ENCODE measurements at regions not wholly inside any gene's neighbourhood (a gene's known extent, or its start where the extent isn't known, plus 50 kb on each side); places are given as distances from the start of the nearest gene placed in this dataset.

DNA sequence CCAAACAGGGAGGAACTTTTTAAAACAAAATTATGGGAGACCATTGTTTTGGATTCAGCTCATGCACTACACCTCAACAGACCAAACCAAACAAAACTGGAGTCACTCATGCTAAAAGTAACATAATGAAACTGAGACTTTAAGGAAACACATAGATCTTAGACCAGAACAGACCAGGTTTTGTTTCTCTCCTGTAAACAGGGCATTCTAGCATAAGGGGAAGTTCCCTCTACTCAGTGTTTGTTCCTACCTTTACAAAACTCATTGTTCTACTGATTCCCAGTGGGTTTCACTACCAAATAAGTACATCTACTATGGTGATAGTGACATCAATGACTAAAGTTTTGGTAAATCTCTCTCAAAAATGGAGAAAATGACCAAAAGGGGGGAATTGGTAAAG is 1103.6 kb upstream of the EDIL3 start:
- Histone ChIP-seq H3K4me2 (ENCODE audit: insufficient read depth, insufficient read length, low read length) (no peak overlapping the region), H3K4me1 (ENCODE audit: insufficient read depth, low read length) (no peaks in the 10 kb centered on the region), H2AK5ac (ENCODE audit: insufficient read length, low read length) (no peak overlapping the region), H2BK120ac (ENCODE audit: low read depth, low read length, poor library complexity, severe bottlenecking) (no peak overlapping the region), H3K56ac (ENCODE audit: insufficient read length, low read depth, low read length) (no peak overlapping the region), H4K20me1 (ENCODE audit: control insufficient read depth, insufficient read depth, insufficient read length) (no peaks in the 10 kb centered on the region), H3K79me1 (ENCODE audit: insufficient read depth, low read depth, low read length, poor library complexity, severe bottlenecking) (no peaks in the 10 kb centered on the region), H4K91ac (ENCODE audit: insufficient read length, low read depth, low read length) (no peak overlapping the region), H4K5ac (ENCODE audit: insufficient read length, low read depth, low read length) (no peak overlapping the region), H2AFZ (ENCODE audit: low read length) (no peak overlapping the region), H2BK20ac (ENCODE audit: low read depth, low read length, poor library complexity, severe bottlenecking) (no peak overlapping the region), H3K9ac (ENCODE audit: extremely low read depth, insufficient read length, low read length) (no peak overlapping the region), H3K14ac (ENCODE audit: insufficient read depth, low read length) (no peak overlapping the region), H3K9me3 (ENCODE audit: control insufficient read depth, low read depth, low read length) (peaks cover 7% of the 10 kb centered on the region), H3K23ac (ENCODE audit: insufficient read length, low read depth, low read length) (no peak overlapping the region), H3K79me2 (ENCODE audit: insufficient read depth, low read length) (no peaks in the 10 kb centered on the region), H2BK12ac (ENCODE audit: insufficient read length, low read depth, low read length) (no peak overlapping the region), H3K27me3 (ENCODE audit: insufficient read depth, low read length) (no peaks in the 10 kb centered on the region), H3K23me2 (ENCODE audit: insufficient read length, low read depth, low read length, poor library complexity, severe bottlenecking) (no peaks in the 10 kb centered on the region), H4K8ac (replicated peaks; ENCODE audit: insufficient read length, low read depth, low read length) (no peak overlapping the region), H2BK5ac (ENCODE audit: insufficient read length, low read length) (no peak overlapping the region), H3K27ac (ENCODE audit: insufficient read length, low read depth, low read length) (no peak overlapping the region), H3K18ac (ENCODE audit: insufficient read length, low read depth, low read length) (no peak overlapping the region), H3T11ph (ENCODE audit: low read length) (no peak overlapping the region), H2BK15ac (ENCODE audit: low read depth, low read length) (no peak overlapping the region), H3K4ac (ENCODE audit: low read depth, low read length) (no peak overlapping the region)
- Mint-ChIP-seq H3K27me3 (ENCODE audit: low read depth) (no peaks in the 10 kb centered on the region), H3K4me1 (no peaks in the 10 kb centered on the region), H3K9me3 (peaks cover 29 to 45% of the 10 kb centered on the region in 2 experiments), H3K4me3 (no peak overlapping the region), H3K36me3 (ENCODE audit: insufficient read depth in 1 of 3, low read depth in 3 of 3) (peaks cover 15 to 34% (median 20%) of the 10 kb centered on the region in 3 experiments), H3K27ac (no peak overlapping the region)
- no peak for DNase-seq
- TF ChIP-seq, protein P1, sequence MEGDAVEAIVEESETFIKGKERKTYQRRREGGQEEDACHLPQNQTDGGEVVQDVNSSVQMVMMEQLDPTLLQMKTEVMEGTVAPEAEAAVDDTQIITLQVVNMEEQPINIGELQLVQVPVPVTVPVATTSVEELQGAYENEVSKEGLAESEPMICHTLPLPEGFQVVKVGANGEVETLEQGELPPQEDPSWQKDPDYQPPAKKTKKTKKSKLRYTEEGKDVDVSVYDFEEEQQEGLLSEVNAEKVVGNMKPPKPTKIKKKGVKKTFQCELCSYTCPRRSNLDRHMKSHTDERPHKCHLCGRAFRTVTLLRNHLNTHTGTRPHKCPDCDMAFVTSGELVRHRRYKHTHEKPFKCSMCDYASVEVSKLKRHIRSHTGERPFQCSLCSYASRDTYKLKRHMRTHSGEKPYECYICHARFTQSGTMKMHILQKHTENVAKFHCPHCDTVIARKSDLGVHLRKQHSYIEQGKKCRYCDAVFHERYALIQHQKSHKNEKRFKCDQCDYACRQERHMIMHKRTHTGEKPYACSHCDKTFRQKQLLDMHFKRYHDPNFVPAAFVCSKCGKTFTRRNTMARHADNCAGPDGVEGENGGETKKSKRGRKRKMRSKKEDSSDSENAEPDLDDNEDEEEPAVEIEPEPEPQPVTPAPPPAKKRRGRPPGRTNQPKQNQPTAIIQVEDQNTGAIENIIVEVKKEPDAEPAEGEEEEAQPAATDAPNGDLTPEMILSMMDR (conservative IDR thresholded peaks at IDR 0.05): no peak

All from H9 (cell line).